Kidney epithelial cell (primary cell): ENCODE measurements at regions not wholly inside any gene's neighbourhood (a gene's known extent, or its start where the extent isn't known, plus 50 kb on each side); places are given as distances from the start of the nearest gene placed in this dataset.

Experiments used
- DNase-seq: peaks from one replicate; pipeline ENCODE4 v3.0.0-alpha.2; 2010; ENCODE audit warnings: low read depth
- H3K27me3 ChIP-seq: 2 replicates; pipeline ENCODE4 v1.6.0; 2011; ENCODE audit warnings: low read length; ENCODE audit not compliant: control insufficient read depth, insufficient read depth
- H3K36me3 ChIP-seq: 2 replicates; pipeline ENCODE4 v1.5.1; 2011; ENCODE audit warnings: low read length; ENCODE audit not compliant: control insufficient read depth, insufficient read depth
- H3K4me3 ChIP-seq: 2 replicates; pipeline ENCODE4 v1.5.1; 2011; ENCODE audit warnings: low read depth, mild to moderate bottlenecking, control low read depth, low read length
- TF ChIP-seq, protein P1 (sequence below): IDR thresholded peaks from 2 replicates; pipeline ENCODE4 v1.5.1; 2011; ENCODE audit warnings: mild to moderate bottlenecking, moderate library complexity, low read length, control low read depth, inconsistent platforms; ENCODE audit not compliant: insufficient read depth, poor library complexity, severe bottlenecking

- TF ChIP-seq, protein P1, sequence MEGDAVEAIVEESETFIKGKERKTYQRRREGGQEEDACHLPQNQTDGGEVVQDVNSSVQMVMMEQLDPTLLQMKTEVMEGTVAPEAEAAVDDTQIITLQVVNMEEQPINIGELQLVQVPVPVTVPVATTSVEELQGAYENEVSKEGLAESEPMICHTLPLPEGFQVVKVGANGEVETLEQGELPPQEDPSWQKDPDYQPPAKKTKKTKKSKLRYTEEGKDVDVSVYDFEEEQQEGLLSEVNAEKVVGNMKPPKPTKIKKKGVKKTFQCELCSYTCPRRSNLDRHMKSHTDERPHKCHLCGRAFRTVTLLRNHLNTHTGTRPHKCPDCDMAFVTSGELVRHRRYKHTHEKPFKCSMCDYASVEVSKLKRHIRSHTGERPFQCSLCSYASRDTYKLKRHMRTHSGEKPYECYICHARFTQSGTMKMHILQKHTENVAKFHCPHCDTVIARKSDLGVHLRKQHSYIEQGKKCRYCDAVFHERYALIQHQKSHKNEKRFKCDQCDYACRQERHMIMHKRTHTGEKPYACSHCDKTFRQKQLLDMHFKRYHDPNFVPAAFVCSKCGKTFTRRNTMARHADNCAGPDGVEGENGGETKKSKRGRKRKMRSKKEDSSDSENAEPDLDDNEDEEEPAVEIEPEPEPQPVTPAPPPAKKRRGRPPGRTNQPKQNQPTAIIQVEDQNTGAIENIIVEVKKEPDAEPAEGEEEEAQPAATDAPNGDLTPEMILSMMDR = no peak
- no peaks in the 10 kb centered on the region for H3K27me3 ChIP-seq
- no peaks in the 10 kb centered on the region for H3K36me3 ChIP-seq
- H3K4me3 ChIP-seq = no peak overlapping the region
- DNase-seq = no peak
Measured at GRCh38 chr20:50421356-50422340, 88.5 kb upstream of the PTPN1 start.

DNA sequence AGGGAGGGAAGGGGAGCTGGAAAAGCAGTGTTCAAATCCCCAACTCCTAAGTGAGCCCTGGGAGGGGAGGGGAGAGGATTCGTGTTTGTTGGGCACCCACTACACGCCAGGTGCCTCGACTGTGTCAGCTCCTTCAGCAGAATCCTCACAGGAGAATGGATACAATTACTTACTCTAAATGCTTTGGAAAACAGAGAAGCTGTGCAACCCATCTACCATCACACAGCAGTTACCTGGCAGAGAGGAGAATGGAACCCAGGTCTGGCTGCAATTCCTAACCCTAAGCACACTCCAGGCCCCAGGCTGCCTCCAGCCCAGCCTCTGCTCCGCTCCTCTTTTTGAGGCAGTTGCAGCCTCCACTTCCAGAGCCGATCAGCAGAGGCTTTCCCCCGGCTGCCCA is 86.4 kb upstream of the PTPN1 start:
- no peak overlapping the region for H3K4me3 ChIP-seq
- H3K36me3 ChIP-seq = no peaks in the 10 kb centered on the region
- TF ChIP-seq, protein P1 = no peak
- DNase-seq = no peak
- H3K27me3 ChIP-seq = no peaks in the 10 kb centered on the region

DNA sequence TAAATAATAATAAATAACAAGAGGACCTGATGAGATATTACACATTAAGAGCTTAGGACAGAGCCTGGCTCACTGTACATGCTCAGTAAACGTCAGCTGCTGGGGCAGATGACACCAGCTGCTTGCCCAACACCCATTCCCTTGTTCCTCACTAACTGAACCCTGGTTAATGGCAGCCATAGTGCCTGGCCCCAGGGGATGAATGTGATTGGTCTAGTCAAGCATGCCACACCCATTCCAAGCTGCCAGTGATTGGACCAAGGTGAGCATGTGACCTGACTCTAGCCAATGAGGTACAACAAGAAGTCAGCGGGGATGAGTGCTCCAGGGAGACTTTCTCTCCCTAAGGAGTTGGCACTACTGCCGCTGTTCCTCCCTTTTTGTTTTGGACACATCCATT is 85.1 kb upstream of the PTPN1 start:
- Histone ChIP-seq H3K4me3 (no peak overlapping the region), H3K27me3 (no peaks in the 10 kb centered on the region), H3K36me3 (no peaks in the 10 kb centered on the region)
- TF ChIP-seq, protein P1 = no peak
- DNase-seq = no peak

GRCh38 chr20:50426866-50427718 is 83.1 kb upstream of the PTPN1 start:
- H3K27me3 ChIP-seq = no peaks in the 10 kb centered on the region
- TF ChIP-seq, protein P1 = no peak
- H3K4me3 ChIP-seq = no peak overlapping the region
- no peak for DNase-seq
- no peaks in the 10 kb centered on the region for H3K36me3 ChIP-seq

- TF ChIP-seq, protein P1 = no peak
- no peak for DNase-seq
- no peaks in the 10 kb centered on the region for H3K36me3 ChIP-seq
- no peak overlapping the region for H3K4me3 ChIP-seq
- no peaks in the 10 kb centered on the region for H3K27me3 ChIP-seq
Measured at GRCh38 chr20:50427719-50428083, 82.5 kb upstream of the PTPN1 start.
